Gastrocnemius medialis (tissue), 4 donors: ENCODE measurements at regions not wholly inside any gene's neighbourhood (a gene's known extent, or its start where the extent isn't known, plus 50 kb on each side); places are given as distances from the start of the nearest gene placed in this dataset.

Source experiments
- ATAC-seq, 2 donors: fragments of 150-250 bp; one replicate each; pipeline ENCODE4 v1.9.1; 2016
- DNase-seq, 2 donors: peaks; one replicate each; pipeline ENCODE4 v3.0.0-alpha.2; 2019
- H3K27ac ChIP-seq, 4 donors: fragments of 200-600 bp; sonication (generic); 1 replicate in 1 of 4; 2 replicates in 3 of 4; pipeline ENCODE4 v1.5.1; 2016 to 2018; ENCODE audit warnings: mild to moderate bottlenecking in 2 of 4, moderate library complexity in 1 of 4
- H3K27me3 ChIP-seq, 3 donors: fragments of 200-600 bp; sonication (generic) in 2 of 3; 1 replicate in 1 of 3; 2 replicates in 2 of 3; pipeline versions ENCODE4 v1.5.1 to v1.6.0; 2016 to 2019; ENCODE audit warnings: mild to moderate bottlenecking in 1 of 3, moderate library complexity in 1 of 3
- H3K36me3 ChIP-seq, 2 donors: fragments of 200-600 bp; sonication (generic) in 1 of 2; one replicate each; pipeline ENCODE4 v1.5.1; 2017 to 2018
- H3K4me1 ChIP-seq, 2 donors: fragments of 200-600 bp; sonication (generic) in 1 of 2; one replicate each; pipeline ENCODE4 v1.5.1; 2016 to 2017; ENCODE audit warnings: mild to moderate bottlenecking in 2 of 2
- H3K4me3 ChIP-seq, 4 donors: fragments of 200-600 bp; sonication (generic) in 3 of 4; 1 replicate in 1 of 4; 2 replicates in 3 of 4; pipeline ENCODE4 v1.5.1; 2016 to 2019; ENCODE audit warnings: mild to moderate bottlenecking in 2 of 4
- H3K9me3 ChIP-seq, 3 donors: fragments of 200-600 bp; sonication (generic) in 2 of 3; 1 replicate in 1 of 3; 2 replicates in 2 of 3; pipeline ENCODE4 v1.5.1; 2016 to 2019
- CTCF ChIP-seq, 5 experiments: fragments of 450-650 bp in 3 of 5; fragments of 200-600 bp in 2 of 5; sonication (generic) in 2 of 5; IDR thresholded peaks in 4 of 5; conservative IDR thresholded peaks in 1 of 5; 1 replicate in 4 of 5; 2 replicates in 1 of 5; pipeline ENCODE4 v1.5.1; 2016 to 2019; ENCODE audit warnings: antibody characterized with exemption in 5 of 5, mild to moderate bottlenecking in 3 of 5, moderate library complexity in 3 of 5
- POLR2A ChIP-seq, 2 donors: fragments of 450-650 bp; IDR thresholded peaks; one replicate each; pipeline ENCODE4 v1.6.1; 2017; ENCODE audit warnings: antibody characterized with exemption in 2 of 2, mild to moderate bottlenecking in 2 of 2, moderate library complexity in 2 of 2
- in situ Hi-C, 4 donors: fragments of 200-750 bp; cut with MboI; loops; one replicate each; pipeline versions ENCODE4 v1.15.0 to v1.8.0; 2017; ENCODE audit warnings: low sequenced_read_pairs in 4 of 4
- intact Hi-C: fragments of 100-400 bp; cut with DNase I; formaldehyde crosslinking; loops from one replicate; pipeline ENCODE4 v1.15.1; 2023; ENCODE audit warnings: low total_unique reads

DNA sequence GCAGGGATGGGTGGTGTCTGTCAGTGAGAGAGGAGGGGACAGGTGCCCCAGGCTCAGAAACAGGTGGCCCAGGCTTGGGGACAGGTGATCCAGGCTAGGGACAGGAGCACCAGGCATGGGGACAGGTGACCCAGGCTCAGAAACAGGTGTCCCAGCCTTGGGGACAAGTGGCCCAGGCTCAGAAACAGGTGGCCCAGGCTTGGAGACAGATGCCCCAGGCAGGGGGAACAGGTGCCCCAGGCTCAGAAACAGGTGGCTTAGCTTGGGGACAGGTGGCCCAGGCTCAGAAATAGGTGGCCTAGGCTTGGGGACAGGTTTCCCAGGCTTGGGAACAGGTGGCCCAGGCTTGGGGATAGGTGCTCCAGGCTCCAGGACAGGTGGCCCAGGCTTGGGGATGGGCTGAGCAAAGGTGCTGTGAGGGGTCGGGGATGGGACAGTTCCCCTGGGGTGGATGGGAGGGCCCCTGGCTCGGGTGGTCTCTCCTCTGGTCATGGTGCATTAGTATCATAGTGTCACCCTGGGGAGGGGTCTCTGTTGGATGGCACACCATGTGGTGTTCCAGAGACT is 87.7 kb upstream of the C1orf174 start:
- TF ChIP-seq POLR2A (IDR thresholded peaks at IDR 0.05) = no peak
- TF ChIP-seq CTCF (IDR thresholded peaks at IDR 0.05 in 4 of 5, conservative IDR thresholded peaks at IDR 0.05 in 1 of 5) = no peak
- in situ Hi-C loops (no loop called here), intact Hi-C loops (no loop called here)
- no peak for ATAC-seq
- DNase-seq = no peak
- Histone ChIP-seq H3K9me3 (no peaks in the 10 kb centered on the region), H3K36me3 (no peaks in the 10 kb centered on the region), H3K27ac (no peak overlapping the region), H3K27me3 (no peaks in the 10 kb centered on the region), H3K4me3 (no peak overlapping the region), H3K4me1 (no peaks in the 10 kb centered on the region)

GRCh38 chr1:3988431-3988830 is 88.4 kb upstream of the C1orf174 start:
- intact Hi-C loops (no loop called here), in situ Hi-C loops (no loop called here)
- Histone ChIP-seq H3K27me3 (no peaks in the 10 kb centered on the region), H3K9me3 (no peaks in the 10 kb centered on the region), H3K4me1 (no peaks in the 10 kb centered on the region), H3K36me3 (no peaks in the 10 kb centered on the region), H3K4me3 (no peak overlapping the region), H3K27ac (no peak overlapping the region)
- TF ChIP-seq POLR2A (IDR thresholded peaks at IDR 0.05) = no peak
- TF ChIP-seq CTCF (IDR thresholded peaks at IDR 0.05 in 4 of 5, conservative IDR thresholded peaks at IDR 0.05 in 1 of 5) = no peak
- DNase-seq = no peak
- ATAC-seq = no peak

- TF ChIP-seq CTCF (IDR thresholded peaks at IDR 0.05 in 4 of 5, conservative IDR thresholded peaks at IDR 0.05 in 1 of 5) (no peak), POLR2A (IDR thresholded peaks at IDR 0.05) (no peak)
- H3K4me1 ChIP-seq = no peaks in the 10 kb centered on the region
- no peak overlapping the region for H3K27ac ChIP-seq
- in situ Hi-C loops (no loop called here), intact Hi-C loops (no loop called here)
- H3K9me3 ChIP-seq = no peaks in the 10 kb centered on the region
- no peaks in the 10 kb centered on the region for H3K36me3 ChIP-seq
- DNase-seq (no peak), ATAC-seq (no peak)
- no peaks in the 10 kb centered on the region for H3K27me3 ChIP-seq
- H3K4me3 ChIP-seq = no peak overlapping the region
These were observed 89.4 kb upstream of the C1orf174 start for GRCh38 chr1:3989465-3989864.

GRCh38 chr1:3992103-3992556 is 92.1 kb upstream of the C1orf174 start:
- peaks cover 0 to 4% (median 0%) of the 10 kb centered on the region in 3 donors for H3K27me3 ChIP-seq
- in situ Hi-C loops (no loop called here), intact Hi-C loops (no loop called here)
- ATAC-seq (no peak), DNase-seq (no peak)
- no peaks in the 10 kb centered on the region for H3K36me3 ChIP-seq
- H3K4me3 ChIP-seq = no peak overlapping the region
- no peaks in the 10 kb centered on the region for H3K9me3 ChIP-seq
- H3K27ac ChIP-seq = no peak overlapping the region
- no peaks in the 10 kb centered on the region for H3K4me1 ChIP-seq
- no peak for TF ChIP-seq POLR2A (IDR thresholded peaks at IDR 0.05)
- TF ChIP-seq CTCF (IDR thresholded peaks at IDR 0.05 in 4 of 5, conservative IDR thresholded peaks at IDR 0.05 in 1 of 5) = no peak

- Histone ChIP-seq H3K27me3 (peaks cover 0 to 4% (median 0%) of the 10 kb centered on the region in 3 donors), H3K9me3 (no peaks in the 10 kb centered on the region), H3K4me3 (no peak overlapping the region), H3K27ac (no peak overlapping the region), H3K4me1 (no peaks in the 10 kb centered on the region), H3K36me3 (no peaks in the 10 kb centered on the region)
- intact Hi-C loops (no loop called here), in situ Hi-C loops (no loop called here)
- TF ChIP-seq POLR2A (IDR thresholded peaks at IDR 0.05) (no peak), CTCF (IDR thresholded peaks at IDR 0.05 in 4 of 5, conservative IDR thresholded peaks at IDR 0.05 in 1 of 5) (no peak)
- no peak for ATAC-seq
- no peak for DNase-seq
These were observed 92.7 kb upstream of the C1orf174 start for GRCh38 chr1:3992746-3993145.
